GM18499 (cell line): ENCODE measurements at regions not wholly inside any gene's neighbourhood (a gene's known extent, or its start where the extent isn't known, plus 50 kb on each side); places are given as distances from the start of the nearest gene placed in this dataset.

Source experiments
- ATAC-seq: cut with Tn5 transposase; IDR thresholded peaks from one replicate; pipeline ENCODE4 v1.9.1; 2021; ENCODE audit warnings: moderate number of reproducible peaks; ENCODE audit not compliant: insufficient read depth, unreplicated experiment

DNA sequence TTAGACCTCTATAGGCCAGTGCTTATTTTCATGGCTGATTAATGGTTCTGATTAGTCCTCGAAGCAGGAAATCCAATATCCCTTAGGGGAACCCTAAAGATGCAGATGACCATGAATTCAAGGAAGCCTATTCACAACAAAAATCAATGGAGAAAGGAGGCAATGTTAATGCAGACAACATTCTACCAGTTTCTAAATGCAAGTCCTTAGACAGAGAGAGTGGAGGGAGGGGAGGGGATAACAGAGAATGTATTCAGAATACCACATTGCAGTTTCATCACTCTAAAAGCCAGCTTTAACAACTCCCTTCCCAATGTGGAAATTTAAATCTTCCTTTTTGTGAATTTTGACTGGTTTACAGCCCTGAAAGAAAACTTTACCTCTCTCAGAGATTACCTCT lies 87.1 kb upstream of the POU3F2 start:
- ATAC-seq, result no peak

- ATAC-seq, result no peak
Observed at GRCh38 chr6:98747960-98748359, 86.4 kb upstream of the POU3F2 start.

DNA sequence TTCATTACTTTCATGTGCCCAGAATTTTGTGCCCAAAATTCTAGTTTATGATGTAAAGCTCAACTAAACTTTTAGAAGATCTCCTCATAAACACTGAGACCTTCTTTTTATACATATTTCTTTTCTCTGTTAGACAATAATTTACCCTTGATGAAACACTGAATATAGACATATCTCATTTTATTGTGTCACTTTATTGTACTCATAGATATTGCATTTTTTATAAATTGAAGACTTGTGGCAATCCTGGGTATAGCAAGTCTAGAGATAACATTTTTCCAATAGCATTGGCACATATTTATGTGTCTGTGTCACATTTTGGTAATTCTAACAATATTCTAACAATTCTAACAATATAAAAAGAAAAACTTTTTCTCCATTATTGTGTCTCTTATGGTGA lies 74.9 kb upstream of the POU3F2 start:
- no peak for ATAC-seq

- no peak for ATAC-seq
Observed at GRCh38 chr6:98764373-98764911, 69.9 kb upstream of the POU3F2 start.

GRCh38 chr6:98769546-98769945 lies 64.8 kb upstream of the POU3F2 start:
- ATAC-seq, result no peak

- no peak for ATAC-seq
Observed at GRCh38 chr6:98775205-98775604, 59.2 kb upstream of the POU3F2 start.

GRCh38 chr6:98777762-98778161 lies 56.6 kb upstream of the POU3F2 start:
- peak; percentile 100 for ATAC-seq

DNA sequence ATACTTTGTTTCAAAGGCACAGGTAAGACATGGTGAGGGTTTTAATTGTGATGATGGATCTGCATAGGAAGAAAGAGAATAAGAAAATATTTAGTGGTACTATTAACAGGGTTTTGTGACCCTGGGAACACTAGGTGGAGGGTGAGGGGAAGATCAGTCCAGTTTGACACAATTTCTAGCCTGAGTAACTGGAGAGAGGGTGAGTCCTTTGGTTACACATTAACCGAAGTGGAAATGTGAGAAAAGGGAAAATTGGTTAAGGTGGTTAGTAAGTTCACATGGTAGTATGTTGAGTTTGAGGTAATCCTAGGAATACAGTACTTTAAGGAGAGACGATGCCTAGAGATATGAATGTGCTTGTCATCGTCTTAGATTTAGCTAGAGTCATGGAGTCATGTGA lies 54.8 kb upstream of the POU3F2 start:
- no peak for ATAC-seq

DNA sequence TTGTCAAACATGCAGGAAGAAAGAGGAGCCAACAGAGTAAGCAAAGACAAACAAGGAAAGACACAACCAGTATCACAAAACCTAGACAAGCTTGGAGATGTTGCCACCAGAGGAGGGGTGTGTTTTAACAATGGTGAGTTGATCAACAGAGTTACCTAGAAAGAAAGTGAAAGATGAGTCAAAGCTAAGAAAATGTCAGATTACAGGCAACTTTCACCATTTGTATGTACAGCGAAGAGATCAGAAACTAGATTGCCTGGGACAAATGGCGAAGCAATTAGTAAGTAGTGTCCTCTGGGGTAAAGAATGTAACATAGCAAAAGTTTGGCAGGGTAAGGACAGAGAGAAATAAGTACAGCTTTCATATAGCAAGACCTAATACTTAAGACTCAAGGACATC lies 51.6 kb upstream of the POU3F2 start:
- peak; percentile 30 for ATAC-seq

- ATAC-seq, result no peak
Observed at GRCh38 chr6:98783578-98783977, 50.8 kb upstream of the POU3F2 start.
